ENCODE measurements at regions not wholly inside any gene's neighbourhood (a gene's known extent, or its start where the extent isn't known, plus 50 kb on each side); places are given as distances from the start of the nearest gene placed in this dataset.

- H3K36me3 ChIP-seq (replicated peaks; ENCODE audit: insufficient read depth, low read depth), result no peaks in the 10 kb centered on the region
- TF ChIP-seq EZH2 (IDR thresholded peaks at IDR 0.05; ENCODE audit: borderline replicate concordance) (no peak), CTCF (IDR thresholded peaks at IDR 0.05; ENCODE audit: poor library complexity) (no peak), EZH2phosphoT487 (IDR thresholded peaks at IDR 0.05; ENCODE audit: low read depth, severe bottlenecking, unreplicated experiment) (no peak)
- H3K4me1 ChIP-seq (ENCODE audit: insufficient read depth), result no peaks in the 10 kb centered on the region
- no peaks in the 10 kb centered on the region for H3K79me2 ChIP-seq
- H3K9me2 ChIP-seq (replicated peaks; ENCODE audit: insufficient read depth), result no peaks in the 10 kb centered on the region
- H3K4me3 ChIP-seq, result no peak overlapping the region
- H3K27ac ChIP-seq, result no peak overlapping the region
- no peaks in the 10 kb centered on the region for H3K9me3 ChIP-seq (ENCODE audit: low read depth)
- H3K4me2 ChIP-seq, result no peak overlapping the region
- WGBS (ENCODE audit: low lambda C conversion rate, missing lambda C conversion rate), result 85% methylated on average over 7 of the region's 7 CpGs
- no peaks in the 10 kb centered on the region for H3K27me3 ChIP-seq
- H2AFZ ChIP-seq, result no peak overlapping the region
- H4K20me1 ChIP-seq (ENCODE audit: insufficient read depth, poor library complexity, severe bottlenecking), result no peaks in the 10 kb centered on the region
- DNase-seq (ENCODE audit: low spot score), result no peak
These were observed 104.6 kb upstream of the BOD1 start for GRCh38 chr5:173720953-173721600.

- H3K4me3 ChIP-seq, result no peak overlapping the region
- H3K27ac ChIP-seq, result no peak overlapping the region
- no peak for TF ChIP-seq EZH2 (IDR thresholded peaks at IDR 0.05; ENCODE audit: borderline replicate concordance)
- no peak for TF ChIP-seq CTCF (IDR thresholded peaks at IDR 0.05; ENCODE audit: poor library complexity)
- no peak for TF ChIP-seq EZH2phosphoT487 (IDR thresholded peaks at IDR 0.05; ENCODE audit: low read depth, severe bottlenecking, unreplicated experiment)
- WGBS (ENCODE audit: low lambda C conversion rate, missing lambda C conversion rate), result 86% methylated on average over 10 of the region's 10 CpGs
- H3K36me3 ChIP-seq (replicated peaks; ENCODE audit: insufficient read depth, low read depth), result no peaks in the 10 kb centered on the region
- H3K4me2 ChIP-seq, result no peak overlapping the region
- no peaks in the 10 kb centered on the region for H3K9me2 ChIP-seq (replicated peaks; ENCODE audit: insufficient read depth)
- H3K79me2 ChIP-seq, result no peaks in the 10 kb centered on the region
- H3K27me3 ChIP-seq, result no peaks in the 10 kb centered on the region
- H4K20me1 ChIP-seq (ENCODE audit: insufficient read depth, poor library complexity, severe bottlenecking), result no peaks in the 10 kb centered on the region
- H3K9me3 ChIP-seq (ENCODE audit: low read depth), result no peaks in the 10 kb centered on the region
- DNase-seq (ENCODE audit: low spot score), result no peak
- no peaks in the 10 kb centered on the region for H3K4me1 ChIP-seq (ENCODE audit: insufficient read depth)
- no peak overlapping the region for H2AFZ ChIP-seq
These were observed 105.3 kb upstream of the BOD1 start for GRCh38 chr5:173721601-173722232.

- DNase-seq (ENCODE audit: low spot score), result no peak
- no peak overlapping the region for H3K4me2 ChIP-seq
- H3K27me3 ChIP-seq, result no peaks in the 10 kb centered on the region
- no peaks in the 10 kb centered on the region for H3K9me3 ChIP-seq (ENCODE audit: low read depth)
- no peak overlapping the region for H3K4me3 ChIP-seq
- peak overlapping the region; percentile 44 for H3K27ac ChIP-seq
- no peaks in the 10 kb centered on the region for H4K20me1 ChIP-seq (ENCODE audit: insufficient read depth, poor library complexity, severe bottlenecking)
- no peaks in the 10 kb centered on the region for H3K36me3 ChIP-seq (replicated peaks; ENCODE audit: insufficient read depth, low read depth)
- no peak overlapping the region for H2AFZ ChIP-seq
- H3K9me2 ChIP-seq (replicated peaks; ENCODE audit: insufficient read depth), result no peaks in the 10 kb centered on the region
- H3K4me1 ChIP-seq (ENCODE audit: insufficient read depth), result peaks cover 4% of the 10 kb centered on the region
- TF ChIP-seq EZH2 (IDR thresholded peaks at IDR 0.05; ENCODE audit: borderline replicate concordance) (no peak), CTCF (IDR thresholded peaks at IDR 0.05; ENCODE audit: poor library complexity) (no peak), EZH2phosphoT487 (IDR thresholded peaks at IDR 0.05; ENCODE audit: low read depth, severe bottlenecking, unreplicated experiment) (no peak)
- WGBS (ENCODE audit: low lambda C conversion rate, missing lambda C conversion rate), result 91% methylated on average over 7 of the region's 7 CpGs
- H3K79me2 ChIP-seq, result no peaks in the 10 kb centered on the region
These were observed 110.6 kb upstream of the BOD1 start for GRCh38 chr5:173726846-173727557.

Measured in hepatocyte (in vitro differentiated cells).